Stimulated activated CD4-positive, alpha-beta T cell treated with anti-CD3 and anti-CD28 coated beads, Interleukin-15, amount 100 ng/mL, for 24 hours (primary cell): ENCODE measurements at regions not wholly inside any gene's neighbourhood (a gene's known extent, or its start where the extent isn't known, plus 50 kb on each side); places are given as distances from the start of the nearest gene placed in this dataset.
"Not testable (repeated sequence)": the region's sequence is repeated elsewhere in the genome, so short reads cannot be mapped to it uniquely, and the experiment has no call there.

Experiments
- DNase-seq: peaks from one replicate; pipeline ENCODE4 v3.0.0-alpha.2; 2020

- not testable (repeated sequence) for DNase-seq
These were observed 52.9 kb downstream of the CDY2B start for GRCh38 chrY:17827155-17827554.

GRCh38 chrY:17819700-17820099, 60.3 kb downstream of the CDY2B start:
- not testable (repeated sequence) for DNase-seq

- not testable (repeated sequence) for DNase-seq
These were observed 60.9 kb downstream of the CDY2B start for GRCh38 chrY:17819025-17819646.

- DNase-seq: not testable (repeated sequence)
These were observed 62.6 kb downstream of the CDY2B start for GRCh38 chrY:17817076-17818068.

- not testable (repeated sequence) for DNase-seq
These were observed 67.4 kb downstream of the CDY2B start for GRCh38 chrY:17812664-17813063.

GRCh38 chrY:17799915-17800314, 80.1 kb downstream of the CDY2B start:
- DNase-seq: not testable (repeated sequence)

- not testable (repeated sequence) for DNase-seq
These were observed 92.8 kb downstream of the CDY2B start for GRCh38 chrY:17787214-17787613.

- not testable (repeated sequence) for DNase-seq
These were observed 113.9 kb downstream of the CDY2B start for GRCh38 chrY:17766000-17766699.

- DNase-seq: not testable (repeated sequence)
These were observed 120.8 kb downstream of the CDY2B start for GRCh38 chrY:17759213-17759612.

- not testable (repeated sequence) for DNase-seq
These were observed 127.0 kb downstream of the CDY2B start for GRCh38 chrY:17752887-17753497.

GRCh38 chrY:17739852-17740251, 140.2 kb downstream of the CDY2B start:
- not testable (repeated sequence) for DNase-seq

GRCh38 chrY:17729474-17729873, 150.5 kb downstream of the CDY2B start:
- not testable (repeated sequence) for DNase-seq

- not testable (repeated sequence) for DNase-seq
These were observed 163.5 kb downstream of the CDY2B start for GRCh38 chrY:17716329-17717043.

- not testable (repeated sequence) for DNase-seq
These were observed 212.0 kb downstream of the CDY2B start for GRCh38 chrY:17668037-17668436.

GRCh38 chrY:17643052-17643451, 237.0 kb downstream of the CDY2B start:
- not testable (repeated sequence) for DNase-seq

- DNase-seq: not testable (repeated sequence)
These were observed 245.5 kb downstream of the CDY2B start for GRCh38 chrY:17634484-17634883.

- not testable (repeated sequence) for DNase-seq
These were observed 268.8 kb downstream of the CDY2B start for GRCh38 chrY:17611256-17611655.

GRCh38 chrY:17610649-17611048, 269.4 kb downstream of the CDY2B start:
- not testable (repeated sequence) for DNase-seq

- DNase-seq: not testable (repeated sequence)
These were observed 272.9 kb downstream of the CDY2B start for GRCh38 chrY:17607150-17607549.

- DNase-seq: not testable (repeated sequence)
These were observed 280.8 kb downstream of the CDY2B start for GRCh38 chrY:17599263-17599662.

GRCh38 chrY:17593748-17594147, 286.3 kb downstream of the CDY2B start:
- DNase-seq: not testable (repeated sequence)
